ENCODE measurements at regions not wholly inside any gene's neighbourhood (a gene's known extent, or its start where the extent isn't known, plus 50 kb on each side); places are given as distances from the start of the nearest gene placed in this dataset.
A peak's percentile ranks its signal among the peaks of the same experiment; 100 is the strongest.

DNA sequence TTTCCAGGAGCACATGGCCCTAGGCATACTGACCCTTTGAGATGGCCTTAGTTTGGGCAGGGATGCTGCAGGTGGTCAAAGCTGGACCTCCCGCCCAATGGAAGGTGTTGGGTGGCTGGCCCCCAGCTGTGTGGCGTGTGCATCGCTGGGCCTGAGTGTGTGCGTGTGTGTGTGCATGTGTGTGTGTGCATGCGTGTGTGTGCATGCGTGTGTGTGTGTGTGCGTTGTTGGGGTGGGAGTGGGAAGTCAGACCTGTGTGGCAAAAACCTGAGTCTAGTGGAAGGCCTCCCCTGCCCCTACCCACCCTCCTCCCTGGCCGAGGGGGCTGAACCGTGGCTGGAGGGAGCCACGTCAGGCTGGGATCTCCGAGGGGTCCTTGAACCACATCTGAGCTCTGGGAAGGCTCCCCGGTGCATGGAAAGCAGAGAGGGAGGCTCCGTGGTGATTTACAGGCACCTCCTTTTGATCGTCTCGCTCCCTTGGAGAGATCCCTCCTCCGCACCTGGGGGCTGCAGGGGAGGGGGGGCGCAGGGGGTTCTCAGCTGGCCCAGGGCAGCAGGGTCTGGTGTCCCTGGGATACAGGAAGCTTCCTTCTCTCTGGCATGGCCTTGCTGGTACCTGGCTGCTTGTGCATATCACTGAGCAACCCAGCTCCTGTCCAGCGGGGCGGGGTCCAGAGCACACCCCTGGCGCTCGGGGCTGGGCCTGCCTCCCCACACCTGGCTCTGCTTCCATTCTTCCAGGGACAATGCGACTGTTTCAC is 124.7 kb upstream of the WNT4 start:
- no peak for DNase-seq

- DNase-seq = no peak
Observed at GRCh38 chr1:22268327-22268726, 125.4 kb upstream of the WNT4 start.

DNA sequence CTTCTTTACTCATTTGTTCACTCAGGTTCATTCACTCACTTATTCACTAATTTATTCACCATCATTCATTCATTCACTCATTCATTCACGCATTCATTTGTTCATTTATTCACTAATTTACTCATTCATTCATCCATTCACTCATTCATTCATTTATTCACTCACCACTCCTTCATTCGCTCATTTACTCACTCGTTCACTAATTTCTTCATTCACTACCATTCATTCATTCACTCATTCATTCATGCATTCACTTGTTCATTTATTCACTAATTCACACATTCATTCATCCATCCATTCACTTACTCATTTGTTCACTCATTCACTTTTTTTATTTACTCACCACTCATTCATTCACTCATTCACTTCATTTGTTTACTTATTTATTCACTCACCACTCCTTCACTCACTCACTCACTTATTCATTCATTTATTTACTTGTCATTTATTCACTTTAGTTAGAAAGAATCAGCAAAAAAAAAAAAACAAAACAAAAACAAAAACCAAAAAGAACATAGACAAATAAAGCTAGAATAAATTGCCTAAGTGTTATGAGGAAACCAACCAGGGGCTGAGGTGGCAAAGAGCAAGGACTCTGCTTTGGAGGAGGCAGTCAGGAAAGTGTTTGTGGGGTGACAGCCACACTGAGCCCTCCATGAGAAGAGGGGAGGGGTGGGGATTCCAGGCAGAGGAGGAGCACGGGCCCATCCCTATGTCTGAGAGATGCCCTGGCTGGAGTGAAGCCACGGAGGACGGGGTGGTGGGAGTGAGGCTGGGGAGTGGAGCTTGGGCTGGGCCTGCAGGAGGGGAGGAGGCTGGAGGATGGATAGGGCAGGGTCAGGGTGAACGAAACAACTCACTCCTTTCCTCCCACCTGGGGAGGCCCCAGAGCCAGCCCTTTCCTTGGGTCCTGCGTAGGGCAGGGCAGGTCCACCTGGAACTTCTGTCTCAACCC is 129.2 kb upstream of the WNT4 start:
- no peak for DNase-seq

DNA sequence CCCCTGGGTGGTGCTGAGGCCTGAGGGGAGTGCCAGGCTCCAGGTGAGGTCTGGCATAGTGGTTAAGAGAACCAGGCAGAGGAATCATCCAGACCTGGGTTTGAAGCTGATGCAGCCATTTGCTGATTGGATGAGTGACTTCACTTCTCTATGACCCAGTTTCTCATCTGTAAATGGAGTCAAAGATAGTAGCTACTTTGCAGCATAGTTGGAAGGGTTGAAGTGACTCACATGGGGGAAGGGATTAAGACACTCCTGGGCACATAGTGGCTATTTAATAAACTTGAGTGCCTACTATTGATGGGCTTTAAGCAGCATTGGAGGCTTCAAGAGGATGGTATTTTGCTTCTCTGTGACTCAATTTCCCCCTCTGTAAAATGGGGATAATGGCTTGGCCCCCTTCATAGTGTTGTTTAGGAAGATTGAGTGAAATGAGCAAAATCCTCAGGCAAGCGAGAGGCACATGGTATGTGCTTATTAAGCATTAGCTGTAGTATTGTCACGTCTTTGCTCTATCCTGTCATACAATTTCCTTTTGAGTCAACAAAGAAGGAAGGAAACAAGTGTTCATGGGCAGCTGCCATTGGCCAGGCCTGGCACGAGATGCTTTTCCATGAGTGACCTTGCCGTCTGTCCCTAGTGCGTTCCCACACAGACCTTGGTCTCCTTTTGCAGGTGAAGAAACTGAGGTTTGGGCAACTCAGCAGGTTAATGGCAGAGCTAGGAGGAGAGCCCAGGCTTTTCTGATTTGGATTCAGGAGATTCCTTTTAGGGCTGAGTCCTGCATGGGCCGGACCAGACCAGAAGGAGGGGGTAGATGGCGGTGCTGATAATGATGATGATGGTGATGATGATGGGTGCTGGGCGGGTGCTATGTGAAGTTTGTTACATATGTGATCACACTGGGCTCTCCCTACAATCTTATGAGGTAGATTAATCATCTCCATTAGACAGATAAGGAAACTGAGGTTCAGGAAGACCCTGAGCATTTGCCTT is 131.1 kb upstream of the WNT4 start:
- DNase-seq = no peak

- no peak for DNase-seq
Observed at GRCh38 chr1:22275167-22275566, 132.3 kb upstream of the WNT4 start.

DNA sequence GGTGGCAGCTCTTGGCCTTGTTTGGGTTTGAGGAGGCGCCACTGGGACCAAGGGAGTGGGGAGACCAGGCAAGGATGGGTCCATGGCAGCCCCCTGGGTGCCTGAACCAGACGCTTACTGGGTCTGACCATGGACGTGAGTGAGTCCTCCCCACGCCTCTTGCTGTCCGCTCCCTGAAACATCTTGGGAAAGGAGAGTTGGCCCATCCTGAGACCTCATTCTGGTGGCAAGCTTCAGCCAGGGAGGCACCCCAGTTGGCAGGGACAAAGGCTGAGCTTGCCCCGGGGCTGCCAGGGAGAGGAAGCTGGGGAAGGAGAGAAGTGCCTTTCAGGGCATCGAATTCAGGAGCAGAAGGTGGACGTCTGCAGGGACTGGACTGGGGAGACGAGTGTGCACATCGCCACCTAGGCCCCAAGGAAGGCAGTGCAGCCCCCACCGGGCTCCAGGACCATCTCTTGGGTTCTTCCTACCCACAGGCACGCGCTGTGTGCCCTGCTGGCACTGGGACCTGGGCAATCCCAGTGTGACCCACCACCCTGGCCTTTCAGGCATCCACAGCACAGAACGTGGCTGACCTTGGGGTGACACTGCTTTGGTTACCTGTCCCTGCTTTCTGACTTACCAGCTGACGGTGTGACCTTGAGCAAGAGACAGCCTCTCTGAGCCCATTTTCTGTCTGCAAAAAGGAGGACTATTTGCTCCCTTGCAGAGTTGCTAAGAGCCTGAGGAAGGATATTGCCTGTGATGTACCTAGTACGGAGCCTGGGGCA is 132.9 kb upstream of the WNT4 start:
- DNase-seq = peak; percentile 42

DNA sequence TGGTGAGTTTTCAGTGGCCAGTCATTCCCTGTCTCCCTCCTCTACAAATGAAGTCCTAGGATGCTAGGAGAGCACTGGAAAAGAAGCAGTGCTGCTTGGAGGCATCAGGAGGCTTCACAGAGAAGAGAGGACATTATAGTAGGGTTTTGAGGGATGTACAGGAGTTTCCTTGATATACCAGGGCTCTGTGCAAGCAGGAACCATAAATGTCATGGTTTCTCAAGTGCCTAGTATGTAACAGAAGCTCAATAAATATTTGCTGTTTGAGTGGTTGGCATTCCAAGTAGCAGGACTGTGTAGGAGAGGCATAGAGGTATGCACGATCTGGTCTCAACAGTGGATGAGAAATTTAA is 133.5 kb upstream of the WNT4 start:
- DNase-seq = no peak

- no peak for DNase-seq
Observed at GRCh38 chr1:22277662-22278061, 134.8 kb upstream of the WNT4 start.

GRCh38 chr1:22279735-22280134 is 136.8 kb upstream of the WNT4 start:
- no peak for DNase-seq

GRCh38 chr1:22280526-22280925 is 137.6 kb upstream of the WNT4 start:
- no peak for DNase-seq

GRCh38 chr1:22281521-22282363 is 138.8 kb upstream of the WNT4 start:
- DNase-seq = no peak

- no peak for DNase-seq
Observed at GRCh38 chr1:22282364-22282995, 139.6 kb upstream of the WNT4 start.

DNA sequence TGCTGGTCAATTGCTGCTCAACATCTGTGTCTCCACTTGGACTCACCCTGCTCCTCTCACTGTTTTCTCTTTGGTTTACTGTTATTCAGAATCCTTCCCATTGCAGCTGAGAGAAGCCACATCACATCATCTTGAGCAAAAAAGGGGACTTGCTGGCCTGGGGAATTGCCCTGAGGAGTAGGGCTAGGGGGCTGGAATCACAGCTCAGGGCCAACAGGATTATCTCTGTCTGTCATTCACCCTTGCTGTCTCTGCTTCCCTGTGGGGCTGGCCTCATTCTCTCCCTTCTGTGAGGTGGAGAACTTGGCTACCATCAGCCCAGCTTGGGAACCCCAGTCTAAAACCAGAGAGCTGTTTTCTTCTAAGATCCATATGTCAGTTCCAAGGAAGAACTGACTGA is 140.7 kb upstream of the WNT4 start:
- no peak for DNase-seq

GRCh38 chr1:22284236-22284635 is 141.3 kb upstream of the WNT4 start:
- no peak for DNase-seq

DNA sequence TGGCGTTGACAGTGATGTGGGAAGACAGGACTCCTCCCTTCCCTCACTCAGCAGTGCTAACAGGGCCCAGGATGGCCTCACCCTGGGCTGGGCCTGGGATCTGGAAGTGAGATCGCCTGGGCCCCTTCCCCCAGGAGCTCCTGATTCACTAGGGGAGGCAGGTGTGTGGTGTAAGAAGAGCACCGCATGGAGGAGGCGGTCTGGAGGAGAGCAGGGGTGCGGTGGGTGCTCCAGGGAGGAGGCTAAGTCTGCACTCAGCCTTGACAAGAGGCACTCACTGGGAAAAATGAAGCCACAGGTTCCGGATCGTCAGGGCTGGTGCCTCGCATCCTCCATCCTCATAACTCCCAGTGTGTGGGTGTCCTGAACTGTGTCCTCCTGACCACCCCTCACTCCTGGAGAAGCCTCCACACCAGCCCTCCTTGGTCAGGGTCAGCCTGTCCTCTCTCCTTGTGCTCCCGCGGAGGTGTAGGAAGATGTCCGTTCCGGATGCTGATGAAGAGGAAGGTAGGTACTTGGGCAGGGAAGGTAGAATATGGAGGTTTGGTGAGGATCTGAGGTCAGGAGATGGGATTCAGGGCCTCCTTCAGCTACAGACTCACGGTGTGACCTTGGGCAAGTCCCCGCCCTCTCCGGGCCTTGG is 142.1 kb upstream of the WNT4 start:
- DNase-seq = no peak

GRCh38 chr1:22285549-22286396 is 142.9 kb upstream of the WNT4 start:
- DNase-seq = no peak

- no peak for DNase-seq
Observed at GRCh38 chr1:22286491-22286890, 143.6 kb upstream of the WNT4 start.

- no peak for DNase-seq
Observed at GRCh38 chr1:22287273-22287672, 144.4 kb upstream of the WNT4 start.

GRCh38 chr1:22287946-22288520 is 145.1 kb upstream of the WNT4 start:
- DNase-seq = no peak

All from activated CD4-positive, alpha-beta T cell treated with anti-CD3 and anti-CD28 coated beads, Interleukin-10, Interleukin-2, amounts not matched to agents 100 ng/mL and 50 ng/mL, durations not matched to agents 16 hours and 8 hours (primary cell).